SH-SY5Y (cell line): ENCODE measurements at regions not wholly inside any gene's neighbourhood (a gene's known extent, or its start where the extent isn't known, plus 50 kb on each side); places are given as distances from the start of the nearest gene placed in this dataset.

Experiments
- GATA2 ChIP-seq: IDR thresholded peaks from 2 replicates; pipeline ENCODE4 v1.6.1; 2011; ENCODE audit warnings: mild to moderate bottlenecking, low read depth, low read length
- GATA3 ChIP-seq: IDR thresholded peaks from 2 replicates; pipeline ENCODE4 v1.6.1; 2011; ENCODE audit warnings: low read depth, mild to moderate bottlenecking, low read length, moderate library complexity

DNA sequence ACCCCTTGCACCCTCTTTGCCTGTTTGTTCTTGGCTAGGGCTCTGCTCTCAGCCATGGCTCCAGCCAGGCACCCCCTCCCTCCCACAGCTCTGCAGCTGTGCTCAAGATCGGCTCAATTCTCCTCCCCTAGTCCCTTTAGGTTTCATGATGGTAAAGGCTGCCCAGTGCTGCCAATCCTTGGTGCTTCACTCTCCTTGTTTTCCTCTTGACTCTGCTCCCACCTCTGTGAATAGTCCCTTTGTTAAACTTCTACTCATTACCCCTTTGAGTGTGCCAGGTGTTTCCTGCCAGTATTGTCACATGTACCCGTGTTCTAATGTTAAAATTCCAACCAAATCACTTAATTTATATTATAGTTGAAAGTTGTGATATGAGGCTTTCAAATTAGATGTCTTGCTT lies 101.0 kb upstream of the CERS6 start:
- no peak for TF ChIP-seq GATA2
- no peak for TF ChIP-seq GATA3
